ENCODE measurements at regions not wholly inside any gene's neighbourhood (a gene's known extent, or its start where the extent isn't known, plus 50 kb on each side); places are given as distances from the start of the nearest gene placed in this dataset.

DNA sequence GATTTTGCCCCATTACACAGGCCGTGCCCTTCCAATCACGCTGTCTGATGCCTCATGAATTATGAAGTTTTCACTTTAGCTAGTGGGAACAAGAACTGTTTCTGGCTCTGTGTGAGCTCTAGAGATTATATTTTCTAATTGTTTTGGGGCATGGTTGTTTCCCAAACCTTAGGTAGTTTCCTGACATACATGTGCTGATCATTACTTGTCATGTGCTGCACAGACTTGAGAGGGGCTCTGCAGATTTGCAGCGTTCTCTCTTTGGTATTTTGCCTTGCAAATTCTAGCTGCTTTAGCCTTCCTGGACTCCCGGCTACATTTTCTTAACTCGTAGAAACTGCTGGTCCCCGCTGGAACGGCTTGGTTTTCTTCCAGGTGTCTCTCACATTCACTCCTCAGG, 142.1 kb upstream of the IVNS1ABP start:
- in situ Hi-C loops (cut with MboI; ENCODE audit: low sequenced_read_pairs, unreplicated experiment): no loop called here
- no peak for DNase-seq (ENCODE audit: low spot score)
- no peak for TF ChIP-seq CTCF (IDR thresholded peaks at IDR 0.05; ENCODE audit: borderline replicate concordance, control extremely low read depth, extremely low read depth, insufficient read depth, missing control alignments)

GRCh38 chr1:185458670-185459069, 141.6 kb upstream of the IVNS1ABP start:
- TF ChIP-seq CTCF (IDR thresholded peaks at IDR 0.05; ENCODE audit: borderline replicate concordance, control extremely low read depth, extremely low read depth, insufficient read depth, missing control alignments): no peak
- in situ Hi-C loops (cut with MboI; ENCODE audit: low sequenced_read_pairs, unreplicated experiment): no loop called here
- DNase-seq (ENCODE audit: low spot score): no peak

GRCh38 chr1:185453496-185454192, 136.6 kb upstream of the IVNS1ABP start:
- TF ChIP-seq CTCF (IDR thresholded peaks at IDR 0.05; ENCODE audit: borderline replicate concordance, control extremely low read depth, extremely low read depth, insufficient read depth, missing control alignments): no peak
- DNase-seq (ENCODE audit: low spot score): no peak
- in situ Hi-C loops (cut with MboI; ENCODE audit: low sequenced_read_pairs, unreplicated experiment): no loop called here

- no peak for DNase-seq (ENCODE audit: low spot score)
- TF ChIP-seq CTCF (IDR thresholded peaks at IDR 0.05; ENCODE audit: borderline replicate concordance, control extremely low read depth, extremely low read depth, insufficient read depth, missing control alignments): no peak
- in situ Hi-C loops (cut with MboI; ENCODE audit: low sequenced_read_pairs, unreplicated experiment): no loop called here
These were observed 133.9 kb upstream of the IVNS1ABP start for GRCh38 chr1:185450917-185451316.

- TF ChIP-seq CTCF (IDR thresholded peaks at IDR 0.05; ENCODE audit: borderline replicate concordance, control extremely low read depth, extremely low read depth, insufficient read depth, missing control alignments): no peak
- in situ Hi-C loops (cut with MboI; ENCODE audit: low sequenced_read_pairs, unreplicated experiment): no loop called here
- DNase-seq (ENCODE audit: low spot score): no peak
These were observed 133.2 kb upstream of the IVNS1ABP start for GRCh38 chr1:185450060-185450788.

DNA sequence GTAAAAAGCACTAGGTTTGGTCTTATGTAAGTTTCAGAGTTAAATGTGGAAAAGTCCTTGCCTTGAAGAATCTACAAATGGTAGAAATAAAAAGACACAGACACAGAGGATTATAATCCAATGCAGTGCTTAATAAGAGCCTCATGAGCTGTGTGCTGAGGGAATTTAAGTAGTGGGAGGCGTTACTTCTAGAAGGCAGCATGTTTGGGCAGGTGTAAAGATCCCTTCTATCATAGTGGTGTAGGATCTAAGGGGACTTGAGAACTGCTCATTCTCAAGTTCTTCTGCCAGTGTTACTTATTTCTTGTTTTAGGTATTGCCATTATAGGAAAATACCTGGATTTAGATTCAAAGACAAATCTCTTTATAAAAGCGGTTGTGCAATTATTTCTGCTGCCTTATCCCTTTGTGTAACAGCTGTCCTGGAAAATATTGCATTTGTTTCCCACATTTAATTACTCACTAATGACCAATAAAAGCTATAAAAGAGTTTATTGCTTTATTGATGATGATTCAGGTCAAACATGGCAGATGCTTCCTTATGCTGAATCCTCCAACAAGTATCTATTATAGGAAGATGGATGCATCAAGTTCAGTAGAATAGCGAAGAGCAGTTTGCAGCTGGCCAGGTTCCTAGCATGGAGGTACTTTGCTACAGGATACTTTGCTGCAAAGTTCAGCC, 132.5 kb upstream of the IVNS1ABP start:
- in situ Hi-C loops (cut with MboI; ENCODE audit: low sequenced_read_pairs, unreplicated experiment): no loop called here
- DNase-seq (ENCODE audit: low spot score): no peak
- TF ChIP-seq CTCF (IDR thresholded peaks at IDR 0.05; ENCODE audit: borderline replicate concordance, control extremely low read depth, extremely low read depth, insufficient read depth, missing control alignments): no peak
